ENCODE measurements at regions not wholly inside any gene's neighbourhood (a gene's known extent, or its start where the extent isn't known, plus 50 kb on each side); places are given as distances from the start of the nearest gene placed in this dataset.
A peak's percentile ranks its signal among the peaks of the same experiment; 100 is the strongest.
"Not testable (repeated sequence)": the region's sequence is repeated elsewhere in the genome, so short reads cannot be mapped to it uniquely, and the experiment has no call there.

DNA sequence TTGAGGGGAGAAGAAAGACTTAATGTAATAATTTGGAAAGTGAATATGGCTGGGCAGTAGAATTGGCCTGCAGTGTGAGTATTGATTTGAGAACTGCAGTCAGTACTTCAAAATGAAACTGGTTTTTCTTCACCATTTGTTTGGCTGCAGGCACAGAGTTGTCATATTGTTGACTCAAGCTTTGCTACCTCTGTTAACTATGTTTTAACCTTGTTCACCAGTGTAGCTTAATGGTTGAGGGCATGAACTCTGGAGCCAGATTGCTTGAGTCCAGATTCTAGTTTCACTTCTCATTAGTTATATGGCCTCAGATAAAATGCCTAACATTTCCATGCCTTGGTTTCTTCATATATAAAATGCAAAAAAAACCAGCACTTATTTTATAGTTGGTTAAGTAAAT lies 64.1 kb downstream of the CFAP44 start:
- no peak for DNase-seq (ENCODE audit: low spot score)

DNA sequence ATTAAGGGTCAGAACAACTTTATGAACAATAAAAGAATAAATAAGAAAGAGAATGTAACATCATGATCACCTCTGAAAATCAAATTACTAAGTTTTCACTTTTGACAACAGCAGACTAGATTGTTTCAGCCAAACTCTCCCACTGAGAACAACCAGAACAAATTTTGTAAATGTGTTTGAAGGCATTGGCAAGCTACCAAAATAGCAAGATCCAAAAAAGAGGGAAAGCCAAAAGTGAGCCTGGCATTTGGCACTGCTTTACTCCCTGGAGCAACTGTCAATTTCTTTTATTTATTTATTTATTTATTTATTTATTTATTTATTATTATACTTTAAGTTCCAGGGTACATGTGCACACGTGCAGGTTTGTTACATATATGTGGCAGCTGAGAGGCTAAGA lies 67.2 kb downstream of the CFAP44 start:
- DNase-seq (ENCODE audit: low spot score), result no peak

DNA sequence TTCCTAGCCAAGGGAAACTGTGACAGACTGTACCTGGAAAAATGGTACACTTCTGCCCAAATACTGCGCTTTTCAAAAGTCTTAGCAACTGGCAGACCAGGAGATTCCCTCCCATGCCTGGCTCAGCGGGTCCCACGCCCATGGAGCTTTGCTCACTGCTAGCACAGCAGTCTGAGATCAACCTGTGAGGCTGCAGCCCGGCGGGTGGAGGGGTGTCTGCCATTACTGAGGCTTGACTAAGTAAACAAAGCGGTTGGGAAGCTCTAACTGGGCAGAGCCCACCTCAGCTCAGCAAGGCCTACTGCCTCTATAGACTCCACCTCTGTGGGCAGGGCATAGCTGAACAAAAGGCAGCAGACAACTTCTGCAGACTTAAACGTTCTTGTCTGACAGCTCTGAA lies 74.5 kb downstream of the CFAP44 start:
- not testable (repeated sequence) for DNase-seq (ENCODE audit: low spot score)

DNA sequence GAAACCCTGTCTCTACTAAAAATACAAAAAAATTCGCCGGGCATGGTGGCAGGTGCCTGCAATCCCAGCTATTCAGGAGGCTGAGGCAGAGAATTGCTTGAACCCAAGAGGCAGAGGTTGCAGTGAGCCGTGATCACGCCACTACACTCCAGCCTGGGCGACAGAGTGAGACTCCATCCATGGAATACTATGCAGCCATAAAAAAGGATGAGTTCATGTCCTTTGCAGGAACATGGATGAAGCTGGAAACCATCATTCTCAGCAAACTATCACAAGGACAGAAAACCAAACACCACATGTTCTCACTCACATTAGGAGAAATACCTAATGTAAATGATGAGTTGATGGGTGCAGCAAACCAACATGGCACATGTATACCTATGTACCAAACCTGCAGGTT lies 86.0 kb downstream of the CFAP44 start:
- not testable (repeated sequence) for DNase-seq (ENCODE audit: low spot score)

DNA sequence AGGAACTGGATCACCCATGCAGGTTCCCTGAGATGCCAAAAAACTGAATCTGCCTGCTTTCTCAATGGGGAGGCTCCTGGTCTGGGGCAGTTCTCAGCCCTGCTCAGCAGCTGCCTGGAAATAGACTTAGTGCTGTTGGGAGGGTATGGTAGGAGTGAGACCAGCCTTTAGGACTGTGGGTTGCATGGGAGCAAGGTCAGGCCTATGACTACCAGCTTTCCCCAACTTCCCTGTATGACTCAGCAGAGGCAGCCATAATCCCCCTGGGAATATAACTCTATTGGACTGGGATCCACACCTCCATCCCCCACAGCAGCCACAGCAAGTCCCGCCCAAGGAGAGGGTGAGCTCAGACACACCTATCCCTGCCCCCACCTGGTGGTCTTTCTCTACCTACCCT lies 87.0 kb downstream of the CFAP44 start:
- peak; percentile 44 for DNase-seq (ENCODE audit: low spot score)

DNA sequence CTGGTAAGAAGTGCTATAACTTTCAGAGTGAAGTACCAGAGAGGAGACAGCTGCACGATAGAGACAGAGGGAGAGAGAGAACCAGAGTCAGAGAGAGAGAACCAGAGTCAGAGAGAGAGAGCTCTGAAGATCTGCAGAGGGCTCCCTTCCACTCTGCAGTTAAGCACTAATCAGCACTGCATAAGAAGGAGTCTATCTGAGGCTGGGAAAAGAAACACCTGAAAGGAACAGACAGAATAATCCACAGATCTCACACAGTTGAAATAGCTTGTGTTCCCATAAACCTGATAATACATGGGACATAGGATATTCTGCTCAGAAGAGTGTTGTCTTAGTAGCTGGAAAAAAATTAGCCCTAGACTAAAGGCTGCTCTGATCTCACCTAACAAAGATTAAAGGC lies 87.6 kb downstream of the CFAP44 start:
- no peak for DNase-seq (ENCODE audit: low spot score)

DNA sequence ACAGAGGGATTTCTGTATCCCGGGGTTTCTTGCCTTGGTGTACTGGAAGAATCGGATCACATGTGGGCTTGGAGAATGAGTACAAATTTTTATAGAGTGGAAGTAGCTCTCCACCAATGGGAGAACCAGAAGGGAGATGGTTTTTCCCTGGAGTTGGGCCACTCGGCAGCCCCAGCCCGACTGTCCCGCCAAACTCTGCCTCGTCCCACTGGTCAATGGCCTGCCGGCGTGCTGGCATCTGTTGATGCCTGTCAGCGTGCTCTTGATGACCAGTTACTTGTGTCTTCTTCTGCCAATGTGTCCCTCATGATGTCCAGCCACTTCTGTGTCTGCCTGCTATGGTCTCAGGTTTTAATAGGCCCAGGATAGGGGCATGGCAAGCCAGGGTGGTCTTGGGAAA lies 100.5 kb downstream of the CFAP44 start:
- DNase-seq (ENCODE audit: low spot score), result no peak

DNA sequence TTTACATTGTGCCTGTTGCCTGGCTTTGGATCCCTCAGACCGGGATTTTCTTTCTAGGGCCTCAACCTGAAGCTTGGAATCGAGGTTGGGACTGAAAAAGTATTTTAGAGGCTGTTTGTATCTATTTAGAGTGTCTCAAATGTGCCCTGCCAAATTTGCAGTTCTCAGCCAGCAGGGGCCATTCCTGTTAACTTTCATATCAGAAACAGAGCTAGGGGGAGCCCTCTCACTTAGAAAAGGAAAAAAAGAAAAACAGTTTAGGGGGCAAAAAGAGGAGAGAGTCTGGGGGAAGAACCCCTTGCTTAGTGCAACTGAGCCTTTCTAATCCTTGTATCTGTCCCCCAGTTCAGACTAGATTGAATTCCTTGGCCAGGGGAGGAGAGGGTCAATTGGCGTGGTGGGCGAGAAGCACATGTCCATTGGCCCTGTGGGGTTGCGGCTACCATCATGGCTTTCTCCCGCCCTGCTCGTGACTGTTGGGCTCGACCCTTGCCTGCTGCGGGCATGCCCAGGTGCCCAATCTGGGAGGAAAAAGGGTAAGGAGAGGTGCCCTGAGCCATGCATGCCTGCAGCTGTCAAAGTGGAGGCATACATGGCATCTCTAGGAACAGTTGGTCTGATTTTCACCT lies 101.6 kb downstream of the CFAP44 start:
- DNase-seq (ENCODE audit: low spot score), result no peak
